Breast epithelium (tissue), 3 donors: ENCODE measurements at regions not wholly inside any gene's neighbourhood (a gene's known extent, or its start where the extent isn't known, plus 50 kb on each side); places are given as distances from the start of the nearest gene placed in this dataset.

ENCODE experiments used
- POLR2A ChIP-seq: fragments of 450-650 bp; IDR thresholded peaks from one replicate; pipeline ENCODE4 v1.6.1; 2016; ENCODE audit warnings: antibody characterized with exemption, mild to moderate bottlenecking, moderate library complexity
- POLR2AphosphoS5 ChIP-seq, 3 donors: sonication (generic); formaldehyde crosslinking; IDR thresholded peaks; one replicate each; pipeline ENCODE4 v1.6.1; 2017; ENCODE audit warnings: antibody characterized with exemption in 3 of 3
- TF ChIP-seq, protein P1 (sequence below), 3 donors: fragments of 450-650 bp; IDR thresholded peaks; one replicate each; pipeline ENCODE4 v1.5.1; 2016 to 2017; ENCODE audit warnings: antibody characterized with exemption in 3 of 3, mild to moderate bottlenecking in 3 of 3, moderate library complexity in 3 of 3

DNA sequence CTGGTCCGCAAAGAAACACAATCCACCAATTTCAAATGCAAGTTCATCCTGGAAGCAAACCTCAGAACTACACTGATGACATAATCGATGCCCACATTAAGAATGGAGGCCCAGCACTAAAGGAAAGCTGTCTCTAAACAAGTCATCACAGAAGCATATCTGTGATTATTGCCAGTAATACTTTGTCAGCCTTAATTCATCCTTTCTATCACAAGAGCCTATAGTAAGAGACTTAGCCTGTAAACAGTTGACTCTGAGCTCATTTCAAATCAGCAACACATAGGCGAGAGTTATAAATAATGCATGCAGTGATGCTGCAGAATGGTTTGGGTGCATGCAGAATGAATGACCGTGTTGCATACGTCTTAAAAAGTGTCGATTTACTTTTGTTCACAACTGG lies 105.9 kb upstream of the ZFP42 start:
- TF ChIP-seq, protein P1, sequence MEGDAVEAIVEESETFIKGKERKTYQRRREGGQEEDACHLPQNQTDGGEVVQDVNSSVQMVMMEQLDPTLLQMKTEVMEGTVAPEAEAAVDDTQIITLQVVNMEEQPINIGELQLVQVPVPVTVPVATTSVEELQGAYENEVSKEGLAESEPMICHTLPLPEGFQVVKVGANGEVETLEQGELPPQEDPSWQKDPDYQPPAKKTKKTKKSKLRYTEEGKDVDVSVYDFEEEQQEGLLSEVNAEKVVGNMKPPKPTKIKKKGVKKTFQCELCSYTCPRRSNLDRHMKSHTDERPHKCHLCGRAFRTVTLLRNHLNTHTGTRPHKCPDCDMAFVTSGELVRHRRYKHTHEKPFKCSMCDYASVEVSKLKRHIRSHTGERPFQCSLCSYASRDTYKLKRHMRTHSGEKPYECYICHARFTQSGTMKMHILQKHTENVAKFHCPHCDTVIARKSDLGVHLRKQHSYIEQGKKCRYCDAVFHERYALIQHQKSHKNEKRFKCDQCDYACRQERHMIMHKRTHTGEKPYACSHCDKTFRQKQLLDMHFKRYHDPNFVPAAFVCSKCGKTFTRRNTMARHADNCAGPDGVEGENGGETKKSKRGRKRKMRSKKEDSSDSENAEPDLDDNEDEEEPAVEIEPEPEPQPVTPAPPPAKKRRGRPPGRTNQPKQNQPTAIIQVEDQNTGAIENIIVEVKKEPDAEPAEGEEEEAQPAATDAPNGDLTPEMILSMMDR (IDR thresholded peaks at IDR 0.05) = no peak
- TF ChIP-seq POLR2A (no peak), POLR2AphosphoS5 (IDR thresholded peaks at IDR 0.05) (no peak)
